ENCODE measurements at regions not wholly inside any gene's neighbourhood (a gene's known extent, or its start where the extent isn't known, plus 50 kb on each side); places are given as distances from the start of the nearest gene placed in this dataset.
"Not testable (repeated sequence)": the region's sequence is repeated elsewhere in the genome, so short reads cannot be mapped to it uniquely, and the experiment has no call there.

DNA sequence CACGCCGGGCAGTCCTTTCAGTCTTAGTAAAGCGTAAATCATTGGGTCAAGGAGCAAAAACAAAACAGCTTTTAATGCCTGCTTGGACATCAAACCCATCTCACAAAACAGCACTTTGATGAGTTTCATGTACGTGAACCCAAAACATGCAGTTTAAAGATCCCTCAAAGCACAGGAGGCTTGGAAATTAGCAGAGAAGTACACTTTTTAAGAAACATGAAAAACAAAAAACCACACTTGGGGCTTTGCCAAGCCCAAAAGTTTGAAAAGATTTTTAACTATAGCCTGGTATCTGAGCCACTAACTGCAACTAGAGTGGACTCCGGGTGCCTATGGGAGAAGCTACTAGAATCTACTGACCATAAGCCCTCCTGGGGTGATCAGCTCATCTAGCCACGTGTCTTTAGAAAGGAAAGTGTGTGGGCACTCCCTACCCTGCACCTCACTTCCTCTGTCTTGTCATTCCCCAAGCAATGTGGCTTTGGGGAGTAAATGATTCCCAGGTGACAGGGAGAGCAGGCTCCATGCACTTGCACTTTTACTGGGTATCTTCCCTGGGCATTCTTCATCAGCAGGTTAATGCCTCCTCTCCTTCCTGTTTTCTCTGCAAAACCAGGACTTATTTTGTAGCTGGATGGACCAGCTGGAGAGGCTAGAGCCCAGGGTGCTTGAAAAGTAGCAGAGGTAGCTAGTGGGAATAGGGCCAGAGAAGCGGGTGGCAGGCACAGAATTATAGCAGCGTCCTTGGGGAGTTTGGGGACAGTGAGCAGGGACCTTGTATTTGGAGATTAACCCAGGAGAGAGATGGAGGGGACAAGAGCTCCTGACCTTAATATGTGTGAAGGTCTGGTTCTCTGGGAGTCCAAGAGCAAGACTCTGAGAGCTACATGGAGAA is 339.3 kb downstream of the BCL11B start:
- no peak for DNase-seq (ENCODE audit: low read depth in 2 of 2)

DNA sequence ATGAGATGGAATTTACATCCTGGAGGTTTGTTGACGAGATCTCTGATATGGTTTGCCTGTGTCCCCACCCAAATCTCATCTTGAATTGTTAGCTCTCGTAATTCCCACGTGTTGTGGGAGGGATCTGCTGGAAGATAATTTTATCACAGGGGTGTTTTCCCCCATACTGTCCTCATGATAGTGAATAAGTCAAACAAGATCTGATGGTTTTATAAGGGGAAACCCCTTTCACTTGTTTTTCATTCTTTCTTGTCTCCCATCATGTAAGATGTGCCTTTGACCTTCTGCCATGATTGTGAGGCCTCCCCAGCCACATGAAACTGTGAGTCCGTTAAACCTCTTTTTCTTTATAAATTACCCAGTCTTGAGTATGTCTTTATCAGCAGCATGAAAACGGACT is 337.4 kb downstream of the BCL11B start:
- DNase-seq (ENCODE audit: low read depth in 2 of 2): not testable (repeated sequence)

DNA sequence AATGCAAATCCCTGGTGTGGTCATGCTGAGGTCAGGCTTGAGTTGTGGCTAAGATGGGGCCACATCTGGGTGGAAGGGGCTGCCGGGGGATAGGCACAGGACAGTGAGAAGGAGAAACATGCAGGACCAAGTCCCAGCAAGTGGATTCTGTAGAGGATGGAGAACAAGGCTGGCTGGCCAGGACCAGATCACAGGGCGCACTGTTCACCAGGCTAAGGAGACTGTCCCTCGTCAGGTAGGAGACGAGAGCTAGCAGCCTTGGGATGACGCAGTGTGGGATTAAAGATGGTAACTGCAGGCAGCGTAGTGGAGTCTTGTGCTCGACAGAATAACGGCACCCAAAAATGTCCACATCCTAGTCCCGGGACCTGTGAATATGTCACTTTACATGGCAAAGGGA is 336.1 kb downstream of the BCL11B start:
- no peak for DNase-seq (ENCODE audit: low read depth in 2 of 2)

DNA sequence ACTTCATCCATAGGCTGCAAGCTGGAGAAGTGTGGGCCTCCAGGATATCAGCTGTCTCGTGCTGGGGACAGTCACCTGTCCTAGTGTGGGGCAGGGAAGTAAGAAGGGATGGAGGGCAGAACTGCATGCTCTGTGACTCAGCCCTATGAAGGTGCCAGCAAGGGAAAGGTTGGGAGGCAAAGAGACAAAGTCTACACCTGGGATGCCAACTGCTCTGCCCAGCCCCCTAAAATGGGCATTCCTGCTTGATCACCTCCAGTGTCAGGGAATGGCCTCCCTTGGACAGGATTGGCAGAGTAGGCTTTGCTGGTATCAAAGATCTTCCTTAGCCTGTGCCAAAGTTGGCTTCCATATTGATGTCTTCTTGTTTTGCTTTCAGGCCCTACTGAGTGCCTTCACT is 335.0 kb downstream of the BCL11B start:
- no peak for DNase-seq (ENCODE audit: low read depth in 2 of 2)

DNA sequence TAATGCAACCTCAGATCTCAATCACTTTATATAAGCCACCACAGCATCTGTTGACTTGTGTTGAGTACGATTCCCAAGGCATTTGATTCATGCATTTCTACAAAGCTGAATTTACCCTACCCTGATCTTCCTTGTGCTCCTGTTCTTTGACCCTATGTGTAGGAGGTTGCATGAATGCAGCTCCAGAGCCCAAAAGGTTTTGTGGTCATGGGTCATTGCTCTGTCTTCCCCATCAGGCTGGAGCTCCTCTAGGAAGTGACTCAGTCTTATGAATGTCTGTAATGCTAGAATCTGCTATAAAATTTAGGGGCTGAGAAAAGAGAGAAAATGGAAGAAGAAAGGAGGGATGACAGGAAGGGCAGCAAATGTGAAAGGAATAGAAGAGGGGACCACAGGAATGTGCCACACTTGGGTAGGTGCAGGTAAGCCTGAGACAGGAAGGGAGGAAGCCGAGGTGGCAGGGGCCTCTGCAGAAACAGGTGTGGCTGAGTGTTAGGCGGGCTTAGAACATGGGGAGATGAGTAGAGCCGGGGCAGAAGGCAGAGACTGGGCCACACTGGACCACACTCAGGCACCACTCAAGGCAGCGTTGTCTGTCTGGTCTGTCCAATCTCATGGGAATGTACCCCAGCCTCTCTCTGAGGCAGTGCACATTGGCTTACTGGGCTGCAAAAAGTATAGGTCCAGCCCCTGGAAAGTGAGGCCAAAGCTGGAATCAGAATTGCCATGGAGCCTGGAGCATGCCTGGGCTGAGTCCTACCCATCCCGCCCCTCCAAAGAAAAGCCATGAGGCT is 334.1 kb downstream of the BCL11B start:
- no peak for DNase-seq (ENCODE audit: low read depth in 2 of 2)

DNA sequence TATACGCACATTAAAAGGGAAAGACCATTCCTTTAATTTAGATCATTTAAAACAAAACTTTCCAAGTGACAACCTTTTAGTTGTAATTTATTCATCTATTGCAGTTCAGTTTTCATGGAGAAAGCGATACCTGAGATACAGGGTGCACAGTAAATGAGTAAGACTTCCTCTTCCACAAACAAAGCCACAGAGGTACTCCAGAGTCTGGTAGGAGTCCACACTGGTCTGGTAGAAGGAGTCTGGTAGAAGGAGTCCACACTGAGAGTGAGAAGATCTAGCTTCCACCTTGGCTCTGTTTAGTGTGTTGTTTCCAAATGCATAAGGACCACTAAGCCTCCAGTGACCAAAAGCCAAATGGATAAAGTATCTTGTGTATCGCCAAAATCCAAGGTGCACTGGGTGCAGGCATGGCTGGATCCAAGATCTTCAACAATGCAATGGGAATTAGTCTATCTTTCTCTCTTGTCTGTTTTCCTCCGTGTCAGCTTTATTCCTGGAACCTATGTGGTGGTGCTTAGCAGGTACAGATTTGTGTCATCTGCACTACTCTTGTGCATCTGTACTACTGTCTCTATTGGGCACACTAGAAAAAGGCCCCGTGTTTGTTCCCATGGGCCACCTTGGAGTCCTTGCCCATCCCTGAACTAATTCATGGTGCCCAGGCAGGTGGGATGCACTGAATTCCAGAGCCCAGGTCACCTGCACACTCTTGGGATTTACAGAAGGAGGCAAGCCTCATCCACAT is 331.1 kb downstream of the BCL11B start:
- no peak for DNase-seq (ENCODE audit: low read depth in 2 of 2)

DNA sequence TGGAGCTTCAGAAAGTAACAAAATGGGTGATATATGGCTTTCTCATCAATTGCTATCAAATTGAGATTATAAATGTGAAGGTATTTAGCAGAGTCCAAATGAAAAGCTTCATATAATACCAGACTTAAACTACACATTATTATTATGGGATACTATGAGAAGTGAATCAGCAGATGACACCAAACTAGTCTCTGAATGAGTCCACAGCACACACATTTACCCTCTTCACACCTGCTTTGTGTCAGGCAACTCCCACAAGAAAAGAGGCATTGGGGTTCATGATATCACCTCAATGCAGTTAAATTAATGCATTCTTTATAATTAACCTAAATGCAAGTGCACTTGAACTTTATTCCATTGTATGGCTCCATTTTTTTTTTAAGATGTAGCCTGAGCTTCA is 330.5 kb downstream of the BCL11B start:
- DNase-seq (ENCODE audit: low read depth in 2 of 2): no peak

DNA sequence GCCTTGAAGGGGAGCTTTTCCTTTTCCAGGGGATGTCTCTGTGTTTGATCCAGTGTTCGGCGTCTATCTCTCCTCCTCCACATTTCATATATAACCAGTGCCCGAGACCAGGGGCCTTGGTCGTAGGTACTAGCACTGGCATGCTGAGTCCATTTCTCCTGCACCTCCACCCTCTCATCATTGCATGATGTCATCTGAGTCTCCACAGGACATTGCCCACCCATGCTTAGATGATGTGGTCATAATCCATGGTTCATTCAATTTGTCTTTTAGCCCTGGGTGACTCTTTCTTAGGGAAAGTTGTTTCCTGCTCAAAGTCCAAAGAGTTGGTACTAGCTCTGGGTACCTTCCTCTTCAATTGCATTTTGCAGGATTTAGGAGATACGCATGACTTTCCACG is 328.1 kb downstream of the BCL11B start:
- DNase-seq (ENCODE audit: low read depth in 2 of 2): no peak

DNA sequence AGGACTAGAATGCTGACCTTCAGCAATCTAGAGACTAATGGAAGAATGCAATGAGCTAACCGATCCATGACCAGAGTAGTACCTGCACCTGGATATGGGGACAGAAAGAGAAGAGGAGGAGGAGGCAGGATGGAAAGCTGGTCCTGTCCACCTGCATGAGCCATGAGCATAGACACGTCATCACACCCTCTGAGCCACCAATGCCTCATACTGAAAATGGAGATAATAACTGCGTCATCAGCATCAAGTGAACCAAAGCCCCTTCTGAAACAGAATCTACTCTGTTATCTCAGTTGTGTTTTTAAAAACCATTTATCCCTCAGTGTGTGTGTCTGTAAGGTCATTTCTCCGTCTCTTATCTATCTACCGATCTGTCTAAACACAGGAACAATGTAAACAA is 327.0 kb downstream of the BCL11B start:
- no peak for DNase-seq (ENCODE audit: low read depth in 2 of 2)

DNA sequence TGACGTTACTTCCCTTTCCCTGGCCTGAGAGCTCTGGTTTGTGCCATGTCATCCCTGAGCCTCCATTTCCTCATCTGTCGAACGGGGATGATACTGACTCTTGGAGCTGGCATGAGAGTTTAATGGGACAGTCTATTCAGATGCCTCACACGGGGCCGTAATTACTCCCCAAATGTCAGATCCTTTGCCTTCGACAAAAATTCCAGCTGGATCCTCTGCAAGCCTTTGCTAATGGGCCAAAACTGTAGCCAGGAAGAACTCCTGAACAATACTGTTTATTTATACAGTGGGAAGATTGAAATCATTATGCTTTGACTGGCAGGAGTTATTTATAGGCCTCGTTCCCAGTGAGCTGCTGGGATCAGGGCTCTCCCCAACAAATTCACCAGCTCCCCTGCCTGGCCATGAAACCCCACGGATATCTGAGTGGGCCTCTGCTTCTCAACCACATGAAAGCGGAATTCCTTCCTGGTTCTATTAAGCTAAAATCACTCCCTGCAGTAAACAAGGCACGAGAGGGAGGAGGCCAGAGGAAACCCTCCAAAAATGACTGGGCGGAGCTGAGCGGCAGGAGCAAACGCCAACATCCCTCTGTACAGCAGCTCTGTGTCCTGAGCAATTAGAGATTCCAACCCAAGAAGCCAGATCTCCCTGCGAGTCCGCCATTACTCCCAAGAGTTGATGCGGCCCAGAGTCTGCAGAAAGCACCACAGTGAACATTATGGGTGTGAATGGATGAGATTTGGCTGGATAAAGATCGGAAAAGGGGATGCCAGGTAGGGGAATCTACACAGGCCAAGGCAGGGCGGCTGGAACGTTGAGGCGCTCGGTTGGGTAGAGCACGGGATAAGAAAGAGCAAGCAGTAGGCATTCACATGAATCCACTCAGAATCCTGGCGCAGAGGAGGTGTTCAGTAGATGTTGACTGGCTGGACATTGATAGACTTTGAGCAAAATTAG is 326.1 kb downstream of the BCL11B start:
- no peak for DNase-seq (ENCODE audit: low read depth in 2 of 2)

DNA sequence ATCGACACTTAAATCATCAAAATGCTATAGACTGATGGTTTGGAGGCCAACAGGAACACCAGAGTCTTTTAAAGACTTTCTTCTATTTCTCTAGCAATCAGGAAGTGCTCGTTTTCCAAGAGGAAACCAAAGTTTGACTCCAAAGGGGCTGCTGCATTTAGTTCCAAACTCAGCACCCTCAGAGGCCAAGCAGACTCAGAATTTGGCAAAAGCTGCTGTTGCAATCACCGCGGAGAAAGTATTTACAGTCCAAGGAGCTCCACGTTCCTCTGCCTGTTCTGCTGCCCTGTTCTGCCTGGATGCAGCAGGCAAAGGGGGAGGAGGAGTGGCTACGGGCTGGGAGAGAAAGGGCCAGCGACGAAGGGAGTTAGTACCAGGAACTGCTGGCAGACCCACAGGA is 325.1 kb downstream of the BCL11B start:
- DNase-seq (ENCODE audit: low read depth in 2 of 2): peak; percentile 61 to 63

DNA sequence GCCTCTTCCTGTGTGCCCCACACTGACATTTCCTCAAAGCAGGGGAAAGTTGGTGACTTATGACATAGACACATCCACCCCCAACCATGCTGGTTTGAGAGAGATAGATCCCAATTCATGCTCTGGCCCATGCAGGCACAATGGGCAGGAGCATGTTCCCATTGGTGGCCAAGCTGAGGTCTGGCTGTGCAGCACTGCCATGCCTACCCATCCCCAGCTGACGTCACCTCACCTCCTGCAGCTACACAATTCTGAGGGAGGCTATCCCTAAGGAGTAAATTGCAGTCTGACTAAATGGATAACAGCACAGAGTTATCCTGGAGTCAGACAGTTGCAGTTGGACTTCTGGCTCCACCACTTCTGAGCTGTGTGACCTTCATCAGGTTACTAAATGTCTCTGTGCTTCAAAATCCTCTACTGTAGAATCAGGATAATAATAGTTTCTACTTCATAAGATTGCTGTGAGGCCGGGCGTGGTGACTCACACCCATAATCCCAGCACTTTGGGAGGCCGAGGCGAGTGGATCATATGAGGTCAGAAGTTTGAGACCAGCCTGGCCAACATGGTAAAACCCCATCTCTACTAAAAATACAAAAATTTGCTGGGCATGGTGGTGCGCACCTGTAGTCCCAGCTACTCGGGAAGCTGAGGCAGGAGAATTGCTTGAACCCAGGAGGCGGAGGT is 323.9 kb downstream of the BCL11B start:
- no peak for DNase-seq (ENCODE audit: low read depth in 2 of 2)

DNA sequence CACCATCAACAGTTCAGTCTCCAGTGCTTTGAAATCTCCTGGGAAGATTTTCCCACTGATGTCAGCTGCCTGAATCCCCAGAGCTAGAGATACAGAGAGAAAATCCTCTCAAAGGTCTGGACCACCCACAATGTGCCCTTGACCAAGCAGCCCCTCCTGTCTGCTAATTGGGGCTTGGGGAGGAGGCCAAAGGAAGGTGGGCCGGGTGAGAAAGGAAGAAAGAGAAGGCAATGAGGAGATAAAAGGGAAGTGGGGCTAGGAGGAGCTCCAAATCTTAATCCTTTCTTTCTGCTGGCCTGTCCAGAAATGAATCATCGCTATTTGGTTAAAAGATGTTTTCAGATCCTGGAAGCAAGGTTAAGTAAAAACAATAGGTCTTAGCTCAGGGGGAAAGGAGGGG is 322.9 kb downstream of the BCL11B start:
- DNase-seq (ENCODE audit: low read depth in 2 of 2): no peak

DNA sequence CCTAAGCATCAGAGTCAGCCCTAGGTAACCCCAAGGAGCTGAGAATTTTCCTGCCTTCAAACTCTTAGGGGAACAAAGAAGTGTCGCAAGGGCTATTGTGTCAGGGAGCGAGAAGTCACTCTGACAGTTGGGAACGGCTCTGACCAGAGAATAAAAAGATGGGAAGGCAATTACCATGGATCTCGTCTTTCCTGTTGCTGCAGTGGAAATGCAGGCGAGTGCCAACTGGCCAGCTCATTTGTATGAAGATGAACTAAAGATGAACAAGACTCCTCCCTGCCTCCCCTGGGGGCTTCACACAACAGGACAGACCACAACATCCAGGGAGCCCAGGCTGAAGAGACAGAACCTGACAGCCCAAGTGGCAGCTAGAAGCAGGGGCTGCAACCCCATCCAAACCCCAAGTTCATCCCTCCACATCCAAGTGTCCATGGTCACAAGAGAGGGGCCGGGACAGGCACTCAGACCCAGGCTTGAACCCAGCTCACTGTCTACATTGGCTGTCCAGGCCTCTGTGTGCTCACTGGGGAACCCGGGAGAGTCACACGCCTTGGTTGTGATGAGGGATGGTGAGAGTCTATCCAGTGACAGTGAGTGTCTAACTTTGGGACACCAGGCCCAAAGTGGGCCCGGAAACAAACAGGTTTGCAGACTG is 322.4 kb downstream of the BCL11B start:
- no peak for DNase-seq (ENCODE audit: low read depth in 2 of 2)

DNA sequence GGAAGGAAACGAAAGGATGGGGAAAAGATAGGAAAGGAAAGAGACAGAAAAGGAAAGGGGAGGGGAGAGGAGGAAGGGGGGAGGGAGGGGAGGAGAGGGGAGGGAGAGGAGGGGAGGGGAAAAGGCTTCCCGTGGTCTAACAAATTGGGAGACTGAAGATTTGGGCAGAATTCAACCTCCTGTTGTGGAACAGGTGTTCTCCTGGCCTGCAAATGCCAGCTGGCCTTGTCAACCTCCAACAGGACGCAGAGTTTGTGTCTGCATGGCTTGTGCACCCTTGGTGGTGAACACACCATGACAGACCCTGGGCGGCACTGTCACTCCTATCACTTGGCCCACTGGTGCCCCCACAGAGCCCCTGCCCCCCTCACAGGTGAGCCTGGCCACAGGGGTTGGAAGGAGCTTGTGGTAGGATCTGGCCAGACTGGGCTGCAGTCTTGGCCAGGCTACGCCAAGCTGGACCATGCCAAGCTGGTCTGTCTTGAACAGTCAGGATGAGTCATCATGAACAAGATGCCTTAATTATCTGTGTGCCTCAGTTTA is 321.6 kb downstream of the BCL11B start:
- DNase-seq (ENCODE audit: low read depth in 2 of 2): no peak

DNA sequence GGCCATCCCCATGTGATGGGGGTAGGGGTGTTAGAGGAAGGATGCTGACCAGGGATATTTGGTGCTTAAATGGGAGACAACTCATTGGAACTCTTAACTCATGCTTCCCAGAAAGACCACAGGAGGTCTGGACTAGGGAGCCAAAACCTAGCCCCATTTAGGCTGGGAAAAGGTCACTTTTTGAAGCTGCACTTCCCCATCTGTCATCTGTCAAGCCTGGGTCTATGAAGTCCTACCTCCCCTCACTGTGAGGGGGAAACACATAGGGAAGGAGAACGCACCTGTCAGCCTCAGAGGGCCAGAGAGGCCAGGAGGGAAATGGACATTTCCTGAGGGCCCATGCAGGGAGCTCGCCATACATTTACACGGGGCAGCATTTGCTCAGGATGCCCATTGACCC is 321.0 kb downstream of the BCL11B start:
- DNase-seq (ENCODE audit: low read depth in 2 of 2): no peak

DNA sequence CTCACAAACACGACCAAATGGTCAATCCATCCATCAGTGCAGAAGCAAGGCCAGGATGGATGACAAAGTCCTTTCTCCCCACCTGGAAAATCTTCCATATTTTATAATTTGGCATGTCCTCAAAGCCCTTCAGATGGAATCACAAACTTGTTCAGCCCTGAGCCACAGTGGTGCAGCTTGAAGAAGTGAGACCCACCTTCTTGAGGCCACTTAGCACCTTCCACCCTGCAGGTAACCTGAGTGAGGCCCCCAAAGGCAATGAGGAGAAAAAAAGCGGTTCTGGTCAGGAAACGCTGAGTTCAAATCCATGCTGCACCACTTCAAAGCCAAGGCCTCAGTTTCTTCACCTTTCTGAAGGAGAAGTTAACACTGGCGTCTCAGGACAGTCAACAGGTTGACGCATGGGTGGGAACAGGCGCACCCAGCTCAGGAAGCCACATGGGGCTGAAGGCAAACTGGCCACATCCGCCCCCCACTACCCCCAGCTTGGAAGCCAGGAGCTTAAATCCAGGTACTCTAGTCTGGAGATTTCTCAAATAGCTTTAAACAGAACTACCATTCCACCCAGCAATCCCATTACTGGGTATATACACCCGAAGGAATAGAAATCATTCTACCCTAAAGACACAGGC is 320.4 kb downstream of the BCL11B start:
- no peak for DNase-seq (ENCODE audit: low read depth in 2 of 2)

DNA sequence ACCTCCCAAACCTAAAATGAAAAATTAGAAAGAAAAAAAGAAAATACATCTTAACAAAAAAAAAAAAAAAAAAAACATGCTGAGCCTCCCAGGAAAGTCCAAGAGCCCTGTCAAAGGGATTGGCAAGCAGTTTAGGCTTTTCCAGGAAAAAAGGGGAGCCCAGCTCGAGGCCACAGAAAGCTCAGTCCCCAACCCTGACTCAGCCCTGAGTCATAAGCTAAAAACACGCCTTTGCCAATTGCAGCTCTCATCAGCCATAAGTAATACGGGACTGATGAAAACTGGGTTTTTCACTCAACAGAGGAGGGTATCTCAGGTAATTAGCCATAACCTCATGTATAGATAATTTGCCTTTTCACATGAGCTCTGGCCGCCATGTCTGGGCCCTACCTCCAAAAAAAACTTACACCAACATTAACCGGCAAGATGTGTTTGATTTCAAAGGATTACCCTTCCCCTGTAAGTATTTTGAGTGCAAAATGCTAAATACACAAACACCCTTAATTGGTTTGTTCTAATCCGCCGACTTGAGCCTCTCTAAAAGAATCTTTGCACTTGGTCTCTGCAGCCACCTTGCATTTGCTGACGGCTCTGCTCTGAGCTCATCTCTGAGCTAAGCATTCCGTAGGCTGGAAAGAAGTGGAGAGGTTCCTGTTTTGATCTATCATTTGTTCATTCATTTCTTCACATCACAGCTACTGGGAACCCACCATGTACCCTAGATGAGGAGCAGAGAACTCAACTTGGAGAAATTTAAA is 319.2 kb downstream of the BCL11B start:
- DNase-seq (ENCODE audit: low read depth in 2 of 2): peak; percentile 78 to 79

Data from fibroblast of skin of left quadriceps (primary cell).